Gastrocnemius medialis (tissue), 4 donors: ENCODE measurements at regions not wholly inside any gene's neighbourhood (a gene's known extent, or its start where the extent isn't known, plus 50 kb on each side); places are given as distances from the start of the nearest gene placed in this dataset.
"Not testable (repeated sequence)": the region's sequence is repeated elsewhere in the genome, so short reads cannot be mapped to it uniquely, and the experiment has no call there.

Experiments
- ATAC-seq, 2 donors: fragments of 150-250 bp; one replicate each; pipeline ENCODE4 v1.9.1; 2016
- DNase-seq, 2 donors: peaks; one replicate each; pipeline ENCODE4 v3.0.0-alpha.2; 2019
- H3K27ac ChIP-seq, 4 donors: fragments of 200-600 bp; sonication (generic); 1 replicate in 1 of 4; 2 replicates in 3 of 4; pipeline ENCODE4 v1.5.1; 2016 to 2018; ENCODE audit warnings: mild to moderate bottlenecking in 2 of 4, moderate library complexity in 1 of 4
- H3K27me3 ChIP-seq, 3 donors: fragments of 200-600 bp; sonication (generic) in 2 of 3; 1 replicate in 1 of 3; 2 replicates in 2 of 3; pipeline versions ENCODE4 v1.5.1 to v1.6.0; 2016 to 2019; ENCODE audit warnings: mild to moderate bottlenecking in 1 of 3, moderate library complexity in 1 of 3
- H3K36me3 ChIP-seq, 2 donors: fragments of 200-600 bp; sonication (generic) in 1 of 2; one replicate each; pipeline ENCODE4 v1.5.1; 2017 to 2018
- H3K4me1 ChIP-seq, 2 donors: fragments of 200-600 bp; sonication (generic) in 1 of 2; one replicate each; pipeline ENCODE4 v1.5.1; 2016 to 2017; ENCODE audit warnings: mild to moderate bottlenecking in 2 of 2
- H3K4me3 ChIP-seq, 4 donors: fragments of 200-600 bp; sonication (generic) in 3 of 4; 1 replicate in 1 of 4; 2 replicates in 3 of 4; pipeline ENCODE4 v1.5.1; 2016 to 2019; ENCODE audit warnings: mild to moderate bottlenecking in 2 of 4
- H3K9me3 ChIP-seq, 3 donors: fragments of 200-600 bp; sonication (generic) in 2 of 3; 1 replicate in 1 of 3; 2 replicates in 2 of 3; pipeline ENCODE4 v1.5.1; 2016 to 2019
- POLR2A ChIP-seq, 2 donors: fragments of 450-650 bp; IDR thresholded peaks; one replicate each; pipeline ENCODE4 v1.6.1; 2017; ENCODE audit warnings: antibody characterized with exemption in 2 of 2, mild to moderate bottlenecking in 2 of 2, moderate library complexity in 2 of 2
- in situ Hi-C, 4 donors: fragments of 200-750 bp; cut with MboI; loops; one replicate each; pipeline versions ENCODE4 v1.15.0 to v1.8.0; 2017; ENCODE audit warnings: low sequenced_read_pairs in 4 of 4
- intact Hi-C: fragments of 100-400 bp; cut with DNase I; formaldehyde crosslinking; loops from one replicate; pipeline ENCODE4 v1.15.1; 2023; ENCODE audit warnings: low total_unique reads
- TF ChIP-seq, protein P1 (sequence below), 5 experiments: fragments of 450-650 bp in 3 of 5; fragments of 200-600 bp in 2 of 5; sonication (generic) in 2 of 5; IDR thresholded peaks in 4 of 5; conservative IDR thresholded peaks in 1 of 5; 1 replicate in 4 of 5; 2 replicates in 1 of 5; pipeline ENCODE4 v1.5.1; 2016 to 2019; ENCODE audit warnings: antibody characterized with exemption in 5 of 5, mild to moderate bottlenecking in 3 of 5, moderate library complexity in 3 of 5

DNA sequence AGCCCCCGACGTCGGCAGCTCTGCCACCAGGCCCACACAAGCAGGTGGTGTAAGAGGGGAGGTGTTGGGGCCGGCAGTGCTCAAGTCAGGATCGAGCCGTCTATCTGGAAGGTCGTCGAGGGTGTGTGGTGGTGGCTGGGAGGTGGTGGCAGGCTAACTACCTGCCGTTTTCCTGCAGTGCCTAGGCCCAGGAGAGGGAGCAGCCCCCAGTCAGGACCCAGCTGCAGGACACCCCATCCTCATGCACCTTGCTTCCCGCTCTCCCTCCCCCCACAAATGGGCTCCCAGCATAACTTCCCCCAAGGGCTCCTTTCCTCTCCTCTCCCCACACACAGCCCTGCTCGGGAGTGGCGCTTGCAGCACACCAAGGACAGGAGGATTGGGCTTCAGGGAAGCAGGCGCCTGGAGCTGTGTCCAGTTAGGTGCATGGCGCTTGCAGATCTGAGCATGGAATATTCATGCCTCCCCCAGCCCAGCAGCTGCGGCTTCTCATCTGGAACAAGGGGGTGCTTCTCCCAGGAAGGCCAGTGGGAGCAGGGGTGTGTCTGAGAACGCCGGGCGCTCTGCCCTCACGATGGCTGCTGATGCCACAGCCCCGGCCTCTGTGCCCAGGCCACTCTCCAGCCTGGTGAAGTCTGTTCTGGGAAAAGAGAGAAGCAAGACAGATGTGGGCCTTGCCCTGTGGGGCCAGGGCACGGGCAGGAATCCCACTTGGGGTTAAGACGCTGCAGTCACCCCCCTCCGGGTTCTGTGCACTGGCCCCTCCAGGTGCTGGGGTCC, 127.7 kb downstream of the IGLL1 start:
- no peak for DNase-seq
- no peaks in the 10 kb centered on the region for H3K9me3 ChIP-seq
- no peak for ATAC-seq
- TF ChIP-seq POLR2A (IDR thresholded peaks at IDR 0.05) = no peak
- TF ChIP-seq, protein P1, sequence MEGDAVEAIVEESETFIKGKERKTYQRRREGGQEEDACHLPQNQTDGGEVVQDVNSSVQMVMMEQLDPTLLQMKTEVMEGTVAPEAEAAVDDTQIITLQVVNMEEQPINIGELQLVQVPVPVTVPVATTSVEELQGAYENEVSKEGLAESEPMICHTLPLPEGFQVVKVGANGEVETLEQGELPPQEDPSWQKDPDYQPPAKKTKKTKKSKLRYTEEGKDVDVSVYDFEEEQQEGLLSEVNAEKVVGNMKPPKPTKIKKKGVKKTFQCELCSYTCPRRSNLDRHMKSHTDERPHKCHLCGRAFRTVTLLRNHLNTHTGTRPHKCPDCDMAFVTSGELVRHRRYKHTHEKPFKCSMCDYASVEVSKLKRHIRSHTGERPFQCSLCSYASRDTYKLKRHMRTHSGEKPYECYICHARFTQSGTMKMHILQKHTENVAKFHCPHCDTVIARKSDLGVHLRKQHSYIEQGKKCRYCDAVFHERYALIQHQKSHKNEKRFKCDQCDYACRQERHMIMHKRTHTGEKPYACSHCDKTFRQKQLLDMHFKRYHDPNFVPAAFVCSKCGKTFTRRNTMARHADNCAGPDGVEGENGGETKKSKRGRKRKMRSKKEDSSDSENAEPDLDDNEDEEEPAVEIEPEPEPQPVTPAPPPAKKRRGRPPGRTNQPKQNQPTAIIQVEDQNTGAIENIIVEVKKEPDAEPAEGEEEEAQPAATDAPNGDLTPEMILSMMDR (IDR thresholded peaks at IDR 0.05 in 4 of 5, conservative IDR thresholded peaks at IDR 0.05 in 1 of 5) = no peak
- H3K27ac ChIP-seq = no peak overlapping the region
- no peaks in the 10 kb centered on the region for H3K4me1 ChIP-seq
- no peak overlapping the region for H3K4me3 ChIP-seq
- no peaks in the 10 kb centered on the region for H3K36me3 ChIP-seq
- intact Hi-C loops (no loop called here), in situ Hi-C loops (no loop called here)
- H3K27me3 ChIP-seq = peaks cover 9 to 28% (median 23%) of the 10 kb centered on the region in 3 donors

DNA sequence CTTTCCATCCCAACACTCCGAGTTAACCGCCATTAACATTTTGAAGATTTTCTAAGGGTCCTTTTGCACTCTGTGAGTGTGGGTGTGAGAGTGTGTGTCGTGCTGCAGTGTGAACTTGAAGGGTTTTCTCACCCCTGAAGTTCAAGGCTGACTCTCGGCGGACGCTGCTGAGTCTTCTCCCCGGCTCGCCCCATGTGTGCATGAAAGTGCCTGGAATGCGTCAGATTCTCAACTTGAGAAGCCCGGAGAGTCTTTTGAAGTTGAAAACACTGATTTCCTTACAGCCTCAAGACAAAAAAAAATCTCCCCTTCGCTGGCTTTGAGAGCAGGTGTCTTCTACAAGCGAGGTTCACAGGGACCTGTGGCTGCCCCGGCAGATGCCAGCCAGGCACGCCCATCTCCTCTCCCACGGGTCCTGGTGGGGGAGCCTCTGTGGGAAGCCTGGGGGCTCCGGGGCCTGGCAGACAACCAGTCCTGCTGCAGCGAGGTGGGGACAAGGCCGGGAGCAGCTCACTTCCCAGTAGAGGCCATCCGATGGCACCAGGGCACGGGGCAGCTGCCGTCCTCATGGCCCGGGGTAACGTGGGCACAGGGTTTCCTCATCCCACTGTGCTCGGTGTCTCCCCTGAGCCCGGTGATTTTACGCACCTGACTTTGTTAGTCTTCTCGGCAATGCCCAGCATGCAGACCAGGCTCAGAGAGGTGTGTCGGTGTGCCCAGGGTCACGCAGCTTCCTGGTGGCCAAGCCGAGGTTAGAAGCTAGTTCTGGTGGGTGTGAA, 128.4 kb downstream of the IGLL1 start:
- in situ Hi-C loops, H3K4me1 ChIP-seq, H3K36me3 ChIP-seq, ATAC-seq, intact Hi-C loops, DNase-seq, H3K4me3 ChIP-seq, H3K9me3 ChIP-seq, H3K27ac ChIP-seq: not testable (repeated sequence)
- H3K27me3 ChIP-seq = peaks cover 2 to 20% (median 16%) of the 10 kb centered on the region in 3 donors

DNA sequence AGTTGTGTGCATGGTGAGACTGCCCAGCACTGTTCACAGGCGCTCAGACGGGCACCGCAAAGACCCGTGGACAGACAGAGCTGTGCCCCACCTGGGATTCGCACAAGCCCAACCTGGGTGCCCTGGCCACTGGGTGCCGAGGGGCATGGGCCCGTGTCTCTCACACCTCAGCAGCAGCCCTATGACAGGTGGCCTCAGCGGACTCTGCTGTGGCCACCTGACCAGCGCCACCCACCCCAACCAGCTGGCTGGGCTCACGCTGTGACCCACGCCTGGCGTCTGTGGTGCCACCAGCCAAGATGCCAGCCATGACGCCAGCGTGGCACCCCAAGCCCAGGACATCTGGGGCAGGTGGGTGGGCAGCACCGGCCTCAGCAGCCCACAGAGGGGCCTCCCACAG, 129.3 kb downstream of the IGLL1 start:
- peaks cover 0 to 17% (median 13%) of the 10 kb centered on the region in 3 donors for H3K27me3 ChIP-seq
- H3K27ac ChIP-seq, DNase-seq, in situ Hi-C loops, H3K4me1 ChIP-seq, H3K9me3 ChIP-seq, ATAC-seq, H3K4me3 ChIP-seq, H3K36me3 ChIP-seq, intact Hi-C loops: not testable (repeated sequence)

DNA sequence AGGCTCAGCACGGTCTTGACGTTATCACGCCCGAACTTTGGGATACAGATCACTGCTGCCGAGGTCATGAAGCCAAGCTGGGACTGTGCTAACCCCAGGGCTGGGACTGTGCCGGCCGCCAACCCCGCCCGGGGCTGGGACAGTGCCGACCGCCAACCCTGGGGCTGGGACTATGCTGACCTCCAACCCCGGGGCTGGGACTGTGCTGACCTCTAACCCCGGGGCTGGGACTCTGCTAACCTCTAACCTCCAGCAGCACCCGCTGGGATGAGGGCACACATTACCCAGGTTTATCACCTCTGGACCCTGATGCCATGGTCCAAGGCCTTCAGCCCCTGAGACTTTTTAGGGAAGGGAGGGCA, 129.7 kb downstream of the IGLL1 start:
- ATAC-seq (no peak), DNase-seq (no peak)
- intact Hi-C loops (no loop called here), in situ Hi-C loops (no loop called here)
- Histone ChIP-seq H3K27ac (no peak overlapping the region), H3K9me3 (no peaks in the 10 kb centered on the region), H3K36me3 (no peaks in the 10 kb centered on the region), H3K4me3 (no peak overlapping the region), H3K4me1 (no peaks in the 10 kb centered on the region), H3K27me3 (peaks cover 0 to 13% (median 10%) of the 10 kb centered on the region in 3 donors)
- TF ChIP-seq POLR2A (IDR thresholded peaks at IDR 0.05) = no peak
- TF ChIP-seq, protein P1 (IDR thresholded peaks at IDR 0.05 in 4 of 5, conservative IDR thresholded peaks at IDR 0.05 in 1 of 5) = no peak

DNA sequence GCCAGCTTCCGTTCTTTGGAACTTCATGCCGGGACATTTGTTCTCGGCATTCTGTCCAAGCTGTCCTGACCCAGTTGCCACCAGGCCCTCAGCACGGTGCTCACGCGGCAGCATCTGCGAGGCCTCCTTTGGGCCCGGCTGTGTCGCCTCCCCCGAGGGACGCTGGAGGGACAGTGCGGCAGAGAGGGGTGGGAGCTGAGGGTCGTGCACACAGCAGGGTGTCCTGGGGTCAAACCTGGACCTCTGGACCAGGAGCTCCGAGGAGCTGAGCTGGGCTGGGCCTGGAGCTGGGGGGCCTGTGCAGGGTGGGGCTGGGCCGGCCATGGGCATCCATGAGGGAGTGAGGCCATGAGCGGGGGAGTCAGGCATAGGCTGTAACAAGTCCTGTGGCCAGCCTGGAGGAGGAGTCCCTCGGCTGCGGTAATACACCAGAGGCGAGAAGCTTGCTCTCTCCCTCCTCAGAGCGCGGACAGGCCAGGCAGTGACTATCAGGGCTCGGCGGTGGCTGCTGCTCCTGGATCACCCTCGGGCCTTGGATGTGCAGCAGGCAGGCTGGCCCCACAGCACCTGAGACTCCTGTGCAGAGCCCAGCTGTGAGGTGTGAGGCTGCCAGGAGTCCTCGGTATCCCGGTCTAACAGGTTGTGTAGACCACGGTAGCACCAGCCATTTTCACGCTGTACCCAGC, 130.2 kb downstream of the IGLL1 start:
- DNase-seq, ATAC-seq, H3K9me3 ChIP-seq, H3K4me3 ChIP-seq, H3K36me3 ChIP-seq, in situ Hi-C loops, H3K27ac ChIP-seq, H3K4me1 ChIP-seq, intact Hi-C loops: not testable (repeated sequence)
- peaks cover 0 to 12% (median 10%) of the 10 kb centered on the region in 3 donors for H3K27me3 ChIP-seq

DNA sequence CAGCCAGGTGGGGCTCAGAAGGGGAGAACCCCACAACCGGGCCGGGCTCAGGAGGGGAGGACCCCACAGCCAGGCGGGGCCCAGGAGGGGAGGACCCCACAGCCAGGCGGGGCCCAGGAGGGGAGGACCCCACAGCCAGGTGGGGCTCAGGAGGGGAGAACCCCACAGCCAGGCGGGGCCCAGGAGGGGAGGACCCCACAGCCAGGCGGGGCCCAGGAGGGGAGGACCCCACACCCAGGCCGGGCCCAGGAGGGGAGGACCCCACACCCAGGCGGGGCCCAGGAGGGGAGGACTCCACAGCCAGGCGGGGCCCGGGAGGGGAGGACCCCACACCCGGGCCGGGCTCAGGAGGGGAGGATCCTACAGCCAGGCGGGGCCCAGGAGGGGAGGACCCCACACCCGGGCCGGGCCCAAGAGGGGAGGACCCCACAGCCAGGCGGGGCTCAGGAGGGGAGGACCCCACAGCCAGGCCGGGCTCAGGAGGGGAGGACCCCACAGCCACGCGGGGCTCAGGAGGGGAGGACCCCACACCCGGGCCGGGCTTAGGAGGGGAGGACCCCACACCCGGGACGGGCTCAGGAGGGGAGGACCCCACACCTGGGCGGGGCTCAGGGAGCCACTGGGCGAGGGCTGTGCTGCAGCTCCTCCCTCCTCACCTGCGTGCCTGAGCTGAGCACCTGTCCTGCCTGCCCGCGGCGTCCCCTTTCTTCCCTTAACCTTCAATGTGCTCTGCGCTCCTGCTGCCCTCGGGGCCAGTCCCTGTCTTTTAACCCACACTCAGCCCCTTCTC, 131.4 kb downstream of the IGLL1 start:
- H3K27me3 ChIP-seq, H3K4me1 ChIP-seq, DNase-seq, H3K36me3 ChIP-seq, in situ Hi-C loops, H3K9me3 ChIP-seq, ATAC-seq, H3K4me3 ChIP-seq, intact Hi-C loops, H3K27ac ChIP-seq: not testable (repeated sequence)
